ENCODE measurements at regions not wholly inside any gene's neighbourhood (a gene's known extent, or its start where the extent isn't known, plus 50 kb on each side); places are given as distances from the start of the nearest gene placed in this dataset.

DNA sequence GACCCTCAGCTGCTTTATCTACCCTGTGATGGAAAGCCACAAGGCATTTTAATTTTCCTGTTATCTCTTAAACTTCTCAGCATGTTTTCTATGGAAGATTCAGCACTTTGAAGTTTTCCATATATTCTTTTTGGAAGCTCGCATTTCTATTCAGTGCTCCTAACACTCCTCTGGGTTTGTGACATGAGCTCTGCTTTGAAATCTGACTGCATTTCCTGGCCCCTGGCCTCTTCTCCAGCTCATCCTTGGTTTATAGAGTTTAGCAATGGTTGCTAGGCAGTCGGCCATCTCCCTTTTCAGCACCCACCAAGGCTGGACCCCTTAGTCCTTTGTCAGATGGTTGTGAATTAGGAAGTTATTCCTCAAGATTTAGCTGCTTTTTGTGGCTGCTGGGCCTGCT lies 150.6 kb downstream of the KCNA5 start:
- TF ChIP-seq, protein P1, sequence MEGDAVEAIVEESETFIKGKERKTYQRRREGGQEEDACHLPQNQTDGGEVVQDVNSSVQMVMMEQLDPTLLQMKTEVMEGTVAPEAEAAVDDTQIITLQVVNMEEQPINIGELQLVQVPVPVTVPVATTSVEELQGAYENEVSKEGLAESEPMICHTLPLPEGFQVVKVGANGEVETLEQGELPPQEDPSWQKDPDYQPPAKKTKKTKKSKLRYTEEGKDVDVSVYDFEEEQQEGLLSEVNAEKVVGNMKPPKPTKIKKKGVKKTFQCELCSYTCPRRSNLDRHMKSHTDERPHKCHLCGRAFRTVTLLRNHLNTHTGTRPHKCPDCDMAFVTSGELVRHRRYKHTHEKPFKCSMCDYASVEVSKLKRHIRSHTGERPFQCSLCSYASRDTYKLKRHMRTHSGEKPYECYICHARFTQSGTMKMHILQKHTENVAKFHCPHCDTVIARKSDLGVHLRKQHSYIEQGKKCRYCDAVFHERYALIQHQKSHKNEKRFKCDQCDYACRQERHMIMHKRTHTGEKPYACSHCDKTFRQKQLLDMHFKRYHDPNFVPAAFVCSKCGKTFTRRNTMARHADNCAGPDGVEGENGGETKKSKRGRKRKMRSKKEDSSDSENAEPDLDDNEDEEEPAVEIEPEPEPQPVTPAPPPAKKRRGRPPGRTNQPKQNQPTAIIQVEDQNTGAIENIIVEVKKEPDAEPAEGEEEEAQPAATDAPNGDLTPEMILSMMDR (IDR thresholded peaks at IDR 0.05): no peak
- TF ChIP-seq POLR2A (IDR thresholded peaks at IDR 0.05): no peak
